Right forelimb (tissue), 1 donor: ENCODE measurements at regions not wholly inside any gene's neighbourhood (a gene's known extent, or its start where the extent isn't known, plus 50 kb on each side); places are given as distances from the start of the nearest gene placed in this dataset.

Experiments
- DNase-seq: peaks from one replicate; pipeline ENCODE4 v3.0.0-alpha.2; 2018

GRCh38 chr19:31502536-31503170, 153.4 kb upstream of the TSHZ3 start:
- DNase-seq, result no peak

GRCh38 chr19:31503211-31503610, 154.0 kb upstream of the TSHZ3 start:
- DNase-seq, result no peak

- no peak for DNase-seq
Measured at GRCh38 chr19:31504221-31504620, 155.0 kb upstream of the TSHZ3 start.

GRCh38 chr19:31505596-31505910, 156.3 kb upstream of the TSHZ3 start:
- DNase-seq, result no peak

GRCh38 chr19:31506102-31506501, 156.9 kb upstream of the TSHZ3 start:
- DNase-seq, result no peak

- DNase-seq, result no peak
Measured at GRCh38 chr19:31510635-31511034, 161.4 kb upstream of the TSHZ3 start.

- no peak for DNase-seq
Measured at GRCh38 chr19:31511098-31511497, 161.9 kb upstream of the TSHZ3 start.

GRCh38 chr19:31511696-31512095, 162.5 kb upstream of the TSHZ3 start:
- DNase-seq, result no peak

- DNase-seq, result no peak
Measured at GRCh38 chr19:31512181-31512970, 163.1 kb upstream of the TSHZ3 start.

GRCh38 chr19:31513841-31514240, 164.6 kb upstream of the TSHZ3 start:
- no peak for DNase-seq

GRCh38 chr19:31515931-31516330, 166.7 kb upstream of the TSHZ3 start:
- DNase-seq, result no peak

GRCh38 chr19:31516756-31517155, 167.5 kb upstream of the TSHZ3 start:
- no peak for DNase-seq

GRCh38 chr19:31517224-31518180, 168.3 kb upstream of the TSHZ3 start:
- DNase-seq, result no peak

GRCh38 chr19:31518216-31519020, 169.2 kb upstream of the TSHZ3 start:
- no peak for DNase-seq

GRCh38 chr19:31519256-31519655, 170.0 kb upstream of the TSHZ3 start:
- no peak for DNase-seq

GRCh38 chr19:31519908-31520307, 170.7 kb upstream of the TSHZ3 start:
- DNase-seq, result no peak

GRCh38 chr19:31520633-31521032, 171.4 kb upstream of the TSHZ3 start:
- no peak for DNase-seq

- no peak for DNase-seq
Measured at GRCh38 chr19:31525610-31526147, 176.4 kb upstream of the TSHZ3 start.

GRCh38 chr19:31527443-31527842, 178.2 kb upstream of the TSHZ3 start:
- no peak for DNase-seq

- no peak for DNase-seq
Measured at GRCh38 chr19:31528261-31528660, 179.0 kb upstream of the TSHZ3 start.

GRCh38 chr19:31529121-31529520, 179.9 kb upstream of the TSHZ3 start:
- DNase-seq, result no peak

GRCh38 chr19:31530781-31531180, 181.5 kb upstream of the TSHZ3 start:
- DNase-seq, result no peak
